ENCODE measurements at regions not wholly inside any gene's neighbourhood (a gene's known extent, or its start where the extent isn't known, plus 50 kb on each side); places are given as distances from the start of the nearest gene placed in this dataset.

GRCh38 chr20:30585244-30585796, 672.1 kb upstream of the DEFB115 start:
- peak in 1 of 2 donors; percentile 29 for TF ChIP-seq POLR2A (IDR thresholded peaks at IDR 0.05)
- TF ChIP-seq, protein P1, sequence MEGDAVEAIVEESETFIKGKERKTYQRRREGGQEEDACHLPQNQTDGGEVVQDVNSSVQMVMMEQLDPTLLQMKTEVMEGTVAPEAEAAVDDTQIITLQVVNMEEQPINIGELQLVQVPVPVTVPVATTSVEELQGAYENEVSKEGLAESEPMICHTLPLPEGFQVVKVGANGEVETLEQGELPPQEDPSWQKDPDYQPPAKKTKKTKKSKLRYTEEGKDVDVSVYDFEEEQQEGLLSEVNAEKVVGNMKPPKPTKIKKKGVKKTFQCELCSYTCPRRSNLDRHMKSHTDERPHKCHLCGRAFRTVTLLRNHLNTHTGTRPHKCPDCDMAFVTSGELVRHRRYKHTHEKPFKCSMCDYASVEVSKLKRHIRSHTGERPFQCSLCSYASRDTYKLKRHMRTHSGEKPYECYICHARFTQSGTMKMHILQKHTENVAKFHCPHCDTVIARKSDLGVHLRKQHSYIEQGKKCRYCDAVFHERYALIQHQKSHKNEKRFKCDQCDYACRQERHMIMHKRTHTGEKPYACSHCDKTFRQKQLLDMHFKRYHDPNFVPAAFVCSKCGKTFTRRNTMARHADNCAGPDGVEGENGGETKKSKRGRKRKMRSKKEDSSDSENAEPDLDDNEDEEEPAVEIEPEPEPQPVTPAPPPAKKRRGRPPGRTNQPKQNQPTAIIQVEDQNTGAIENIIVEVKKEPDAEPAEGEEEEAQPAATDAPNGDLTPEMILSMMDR (IDR thresholded peaks at IDR 0.05) = peak; percentile 24 to 57 (median 41)
